Endodermal cell (in vitro differentiated cells): ENCODE measurements at regions not wholly inside any gene's neighbourhood (a gene's known extent, or its start where the extent isn't known, plus 50 kb on each side); places are given as distances from the start of the nearest gene placed in this dataset.
A peak's percentile ranks its signal among the peaks of the same experiment; 100 is the strongest.

ENCODE experiments used
- DNase-seq: peaks from one replicate; pipeline ENCODE4 v3.0.0-alpha.2; 2017
- H3K27ac ChIP-seq: 2 replicates; pipeline ENCODE4 v1.5.1; 2013; ENCODE audit warnings: mild to moderate bottlenecking, low read depth, low read length, moderate library complexity
- H3K27me3 ChIP-seq: 2 replicates; pipeline ENCODE4 v1.6.1; 2013; ENCODE audit warnings: mild to moderate bottlenecking, low read length, moderate library complexity; ENCODE audit not compliant: insufficient read depth, control insufficient read depth, poor library complexity, severe bottlenecking
- H3K36me3 ChIP-seq: 2 replicates; pipeline ENCODE4 v1.7.0; 2013; ENCODE audit warnings: mild to moderate bottlenecking, low read length, moderate library complexity; ENCODE audit not compliant: control insufficient read depth, insufficient read depth
- H3K4me1 ChIP-seq: one replicate; pipeline ENCODE4 v1.7.0; 2013; ENCODE audit warnings: low read length; ENCODE audit not compliant: control insufficient read depth, insufficient read depth
- H3K4me3 ChIP-seq: 2 replicates; pipeline ENCODE4 v1.5.1; 2013; ENCODE audit warnings: mild to moderate bottlenecking, low read length, moderate library complexity
- H3K9ac ChIP-seq: 2 replicates; pipeline ENCODE4 v1.6.1; 2013; ENCODE audit warnings: mild to moderate bottlenecking, low read length, moderate library complexity; ENCODE audit not compliant: poor library complexity, severe bottlenecking; ENCODE audit errors: extremely low read depth
- H3K9me3 ChIP-seq: 2 replicates; pipeline ENCODE4 v1.6.1; 2013; ENCODE audit warnings: mild to moderate bottlenecking, low read length, moderate library complexity; ENCODE audit not compliant: control insufficient read depth
- H3K27ac Mint-ChIP-seq: 2 replicates; pipeline ENCODE4 v1.8.0; 2020; ENCODE audit warnings: mixed read lengths
- H3K27me3 Mint-ChIP-seq: 2 replicates; pipeline ENCODE4 v1.8.0; 2021; ENCODE audit warnings: mild to moderate bottlenecking, mixed read lengths; ENCODE audit not compliant: insufficient read depth
- H3K36me3 Mint-ChIP-seq: 2 replicates; pipeline ENCODE4 v1.8.0; 2020; ENCODE audit warnings: low read depth, mixed read lengths
- H3K4me1 Mint-ChIP-seq: 2 replicates; pipeline ENCODE4 v1.8.0; 2020; ENCODE audit warnings: mixed read lengths
- H3K4me3 Mint-ChIP-seq: 2 replicates; pipeline ENCODE4 v1.8.0; 2020; ENCODE audit warnings: mild to moderate bottlenecking, moderate library complexity, mixed read lengths
- H3K9me3 Mint-ChIP-seq: 2 replicates; pipeline ENCODE4 v1.8.0; 2020; ENCODE audit warnings: mild to moderate bottlenecking, mixed read lengths
- WGBS, 2 experiments: methylation state at CpG; one replicate each; pipeline versions ENCODE4 v1.1.5 to v1.1.7; 2013; ENCODE audit warnings: missing lambda C conversion rate in 2 of 2, mixed read lengths in 1 of 2; ENCODE audit not compliant: insufficient coverage in 1 of 2, insufficient read length in 1 of 2; 5-methylcytosine and 5-hydroxymethylcytosine counted together
- TF ChIP-seq, protein P1 (sequence below): fragments of 200-600 bp; sonication (generic); conservative IDR thresholded peaks from 2 replicates; pipeline ENCODE4 v1.5.0; 2021; ENCODE audit warnings: antibody characterized with exemption, mild to moderate bottlenecking

DNA sequence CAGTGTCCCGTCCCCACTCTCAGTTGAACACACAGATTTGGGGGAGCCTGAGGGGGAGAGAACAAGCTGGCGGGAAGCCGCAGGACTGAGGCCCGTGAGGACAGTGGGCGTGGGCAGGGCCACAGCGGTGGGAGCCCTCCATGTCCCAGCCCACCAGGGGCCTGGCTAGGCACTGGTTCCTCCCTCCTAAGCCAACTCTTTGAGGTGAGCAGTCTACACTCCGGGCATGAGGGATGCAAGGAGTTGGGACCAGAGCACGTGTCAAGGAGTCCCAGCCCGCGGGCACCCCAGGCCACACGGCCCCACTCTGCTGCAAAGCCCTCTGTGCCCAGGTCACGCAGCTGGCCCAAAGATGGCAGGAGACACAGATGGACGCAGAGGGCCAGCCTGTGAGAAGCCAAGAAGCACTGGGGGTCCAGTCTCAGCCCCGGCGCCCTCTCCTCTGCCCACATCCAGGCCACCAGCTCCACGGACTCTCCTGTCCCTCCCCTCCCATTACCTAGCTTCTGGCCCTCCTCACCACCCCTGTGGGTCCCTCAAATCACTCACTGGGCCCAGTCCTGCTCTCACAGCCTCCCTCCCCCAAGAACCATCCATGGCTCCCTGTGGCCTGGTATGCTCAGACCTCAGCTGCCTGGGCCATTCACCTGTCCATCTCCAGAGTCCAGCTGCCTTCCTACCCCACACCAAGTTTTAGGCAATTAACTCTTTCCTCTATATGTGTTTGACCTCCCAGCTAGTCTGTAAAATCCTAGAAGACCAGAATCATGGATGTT, 206.5 kb downstream of the RBFOX3 start:
- 88 to 96% methylated on average over 10 to 16 of the region's 16 CpGs for WGBS, 2 experiments

DNA sequence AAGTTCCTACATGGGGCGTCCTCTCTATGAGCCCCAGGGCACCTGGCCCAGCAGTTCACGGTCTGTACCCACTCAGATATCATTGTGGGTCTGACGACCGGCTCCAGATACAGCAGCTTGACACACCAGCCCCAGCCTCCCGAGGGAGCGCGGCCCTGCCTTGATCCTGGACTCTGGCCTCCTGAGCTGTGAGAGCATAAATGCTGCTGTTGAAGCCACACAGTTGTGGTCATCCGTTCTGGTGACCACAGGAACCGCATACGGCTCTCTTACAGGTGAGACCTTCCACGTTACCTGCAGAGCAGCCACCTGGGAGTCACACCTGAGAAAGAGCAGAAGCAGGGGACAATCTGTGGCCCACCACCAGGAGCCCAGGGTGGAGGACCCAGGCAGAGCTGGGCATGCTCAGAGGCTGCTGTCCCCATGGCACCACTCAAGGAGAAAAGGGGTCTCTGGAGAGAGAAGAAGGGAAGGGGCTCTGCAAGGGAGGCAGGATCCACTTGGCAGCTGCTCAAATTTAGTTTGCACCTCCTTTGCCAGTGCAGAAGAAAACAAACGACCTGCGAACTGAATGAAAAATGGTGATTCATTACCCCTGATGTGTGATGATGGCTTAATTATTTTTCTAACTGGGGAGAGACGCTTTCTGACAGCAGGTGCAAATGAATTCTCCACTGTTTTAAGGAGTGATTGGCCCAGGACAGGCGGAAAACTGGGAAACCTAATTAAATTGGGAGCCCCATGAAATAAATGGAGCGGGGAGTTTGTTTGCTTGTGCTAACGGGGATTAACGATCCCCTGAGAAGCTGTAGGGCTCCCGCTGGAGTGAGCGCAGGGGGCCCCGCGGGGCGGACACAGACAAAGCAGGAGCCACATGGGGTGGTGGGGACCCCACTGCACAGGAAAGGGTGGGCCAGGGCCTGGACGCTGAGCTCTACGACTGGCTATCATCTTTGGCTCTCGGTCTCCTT, 208.9 kb downstream of the RBFOX3 start:
- H3K27ac ChIP-seq, result no peak overlapping the region
- TF ChIP-seq, protein P1, sequence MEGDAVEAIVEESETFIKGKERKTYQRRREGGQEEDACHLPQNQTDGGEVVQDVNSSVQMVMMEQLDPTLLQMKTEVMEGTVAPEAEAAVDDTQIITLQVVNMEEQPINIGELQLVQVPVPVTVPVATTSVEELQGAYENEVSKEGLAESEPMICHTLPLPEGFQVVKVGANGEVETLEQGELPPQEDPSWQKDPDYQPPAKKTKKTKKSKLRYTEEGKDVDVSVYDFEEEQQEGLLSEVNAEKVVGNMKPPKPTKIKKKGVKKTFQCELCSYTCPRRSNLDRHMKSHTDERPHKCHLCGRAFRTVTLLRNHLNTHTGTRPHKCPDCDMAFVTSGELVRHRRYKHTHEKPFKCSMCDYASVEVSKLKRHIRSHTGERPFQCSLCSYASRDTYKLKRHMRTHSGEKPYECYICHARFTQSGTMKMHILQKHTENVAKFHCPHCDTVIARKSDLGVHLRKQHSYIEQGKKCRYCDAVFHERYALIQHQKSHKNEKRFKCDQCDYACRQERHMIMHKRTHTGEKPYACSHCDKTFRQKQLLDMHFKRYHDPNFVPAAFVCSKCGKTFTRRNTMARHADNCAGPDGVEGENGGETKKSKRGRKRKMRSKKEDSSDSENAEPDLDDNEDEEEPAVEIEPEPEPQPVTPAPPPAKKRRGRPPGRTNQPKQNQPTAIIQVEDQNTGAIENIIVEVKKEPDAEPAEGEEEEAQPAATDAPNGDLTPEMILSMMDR, result no peak
- no peaks in the 10 kb centered on the region for H3K9me3 ChIP-seq
- no peaks in the 10 kb centered on the region for H3K4me1 ChIP-seq
- Mint-ChIP-seq H3K27me3 (peaks cover 42% of the 10 kb centered on the region), H3K4me1 (peaks cover 20% of the 10 kb centered on the region), H3K27ac (peak overlapping the region; percentile 50), H3K36me3 (no peaks in the 10 kb centered on the region), H3K9me3 (no peaks in the 10 kb centered on the region), H3K4me3 (peak overlapping the region; percentile 61)
- 58 to 75% methylated on average over 16 to 26 of the region's 26 CpGs for WGBS, 2 experiments
- H3K27me3 ChIP-seq, result peaks cover 15% of the 10 kb centered on the region
- H3K36me3 ChIP-seq, result no peaks in the 10 kb centered on the region
- peak overlapping the region; percentile 73 for H3K4me3 ChIP-seq
- no peak overlapping the region for H3K9ac ChIP-seq
- DNase-seq, result no peak

More for the DNA sequence above, 206.5 kb downstream of the RBFOX3 start:
- Histone ChIP-seq H3K9ac (no peak overlapping the region), H3K27ac (no peak overlapping the region), H3K9me3 (no peaks in the 10 kb centered on the region), H3K4me3 (no peak overlapping the region), H3K4me1 (no peaks in the 10 kb centered on the region), H3K27me3 (peaks cover 15% of the 10 kb centered on the region), H3K36me3 (no peaks in the 10 kb centered on the region)
- H3K27me3 Mint-ChIP-seq, result peaks cover 33% of the 10 kb centered on the region
- H3K4me1 Mint-ChIP-seq, result peaks cover 24% of the 10 kb centered on the region
- no peak overlapping the region for H3K27ac Mint-ChIP-seq
- no peaks in the 10 kb centered on the region for H3K36me3 Mint-ChIP-seq
- H3K4me3 Mint-ChIP-seq, result no peak overlapping the region
- no peaks in the 10 kb centered on the region for H3K9me3 Mint-ChIP-seq
- TF ChIP-seq, protein P1, result no peak
- no peak for DNase-seq

DNA sequence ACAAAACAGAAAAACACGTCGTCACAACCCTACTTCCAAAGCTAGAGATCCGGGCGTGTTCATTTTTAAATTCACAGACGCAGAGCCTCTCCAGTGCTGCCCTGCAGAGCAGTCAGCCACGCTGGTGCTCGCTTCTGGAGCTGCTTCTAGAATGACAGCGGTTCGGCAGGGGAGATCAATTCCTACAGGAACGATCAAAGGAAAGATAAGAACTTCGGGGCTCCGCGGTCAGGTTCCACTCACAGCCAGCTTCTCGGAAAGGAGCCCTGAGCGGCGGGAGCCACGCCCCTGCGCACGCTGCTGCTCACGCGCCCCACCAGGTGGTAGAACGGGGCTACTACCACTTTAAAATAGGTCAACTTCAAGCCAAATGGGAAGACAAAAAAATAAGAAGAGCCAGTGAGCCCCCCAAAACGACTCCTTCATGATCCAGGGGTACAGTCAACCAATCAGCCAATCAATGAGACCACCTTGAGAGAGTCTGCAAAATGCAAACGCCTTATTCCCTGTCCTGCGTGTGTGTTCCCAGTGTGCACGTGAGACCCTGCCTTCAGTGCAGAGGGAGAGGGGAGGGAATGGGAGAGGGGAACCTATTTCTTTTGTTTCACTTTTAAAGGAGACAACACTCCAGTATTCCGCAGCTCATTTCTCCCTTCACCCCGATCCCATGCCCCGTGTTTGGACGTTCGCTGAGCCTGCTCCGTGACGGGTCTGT, 209.7 kb downstream of the RBFOX3 start:
- Mint-ChIP-seq H3K4me3 (peak overlapping the region; percentile 61), H3K4me1 (peaks cover 20% of the 10 kb centered on the region), H3K36me3 (no peaks in the 10 kb centered on the region), H3K27me3 (peaks cover 42% of the 10 kb centered on the region), H3K27ac (peak overlapping the region; percentile 50), H3K9me3 (no peaks in the 10 kb centered on the region)
- Histone ChIP-seq H3K9me3 (no peaks in the 10 kb centered on the region), H3K36me3 (no peaks in the 10 kb centered on the region), H3K4me3 (peak overlapping the region; percentile 73), H3K9ac (no peak overlapping the region), H3K4me1 (no peaks in the 10 kb centered on the region), H3K27me3 (peaks cover 15% of the 10 kb centered on the region), H3K27ac (no peak overlapping the region)
- WGBS, 2 experiments, result 12 to 13% methylated on average over 22 to 33 of the region's 33 CpGs
- TF ChIP-seq, protein P1, result peak; percentile 89
- peak; percentile 95 for DNase-seq
